22Rv1 (cell line): ENCODE measurements at regions not wholly inside any gene's neighbourhood (a gene's known extent, or its start where the extent isn't known, plus 50 kb on each side); places are given as distances from the start of the nearest gene placed in this dataset.

Experiments
- H3K27ac ChIP-seq: fragments of 450-650 bp; 2 replicates; pipeline ENCODE4 v1.5.1; 2017
- ZFX ChIP-seq: fragments of 450-650 bp; IDR thresholded peaks from 2 replicates; pipeline ENCODE4 v1.6.1; 2017; ENCODE audit warnings: antibody characterized with exemption, borderline replicate concordance
- TF ChIP-seq, protein P1 (sequence below): fragments of 450-650 bp; IDR thresholded peaks from 2 replicates; pipeline ENCODE4 v1.5.1; 2017; ENCODE audit warnings: mild to moderate bottlenecking

DNA sequence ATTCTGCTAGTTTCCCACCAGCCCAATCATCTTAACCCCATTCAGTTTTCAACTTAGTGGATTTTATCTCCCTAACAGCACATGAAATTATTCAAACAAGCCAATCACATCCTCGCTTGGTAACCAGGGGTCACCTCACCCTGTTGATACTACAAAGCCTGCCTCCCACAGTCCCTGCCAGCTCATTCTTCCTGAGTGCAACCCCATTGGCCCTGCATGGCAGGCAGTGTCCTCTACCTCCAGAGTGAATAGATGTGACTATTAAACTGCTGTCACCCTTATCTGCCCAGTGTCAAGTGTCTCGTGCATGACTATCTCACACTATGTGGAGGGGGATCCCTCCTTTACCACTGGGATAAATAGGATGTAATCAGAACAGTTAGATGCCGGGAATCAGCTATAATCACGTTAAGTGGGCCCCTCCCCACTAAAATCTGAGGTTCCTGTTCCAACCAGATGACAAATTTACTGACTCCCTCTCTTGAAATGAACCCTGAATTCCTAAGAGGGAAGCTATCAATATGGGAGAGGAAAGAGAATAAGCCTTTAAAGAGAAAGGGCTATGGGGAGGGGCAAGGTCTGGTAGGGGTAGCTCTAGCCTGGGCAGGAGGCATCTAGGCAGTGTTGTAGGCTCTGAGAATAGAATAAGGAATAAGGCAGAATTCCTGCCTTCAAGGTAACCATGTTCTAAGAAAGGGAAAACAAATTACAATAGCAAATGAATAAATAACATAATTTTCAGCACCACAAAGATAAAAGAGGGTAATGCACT is 155.9 kb downstream of the SLC30A10 start:
- no peak overlapping the region for H3K27ac ChIP-seq
- TF ChIP-seq, protein P1, sequence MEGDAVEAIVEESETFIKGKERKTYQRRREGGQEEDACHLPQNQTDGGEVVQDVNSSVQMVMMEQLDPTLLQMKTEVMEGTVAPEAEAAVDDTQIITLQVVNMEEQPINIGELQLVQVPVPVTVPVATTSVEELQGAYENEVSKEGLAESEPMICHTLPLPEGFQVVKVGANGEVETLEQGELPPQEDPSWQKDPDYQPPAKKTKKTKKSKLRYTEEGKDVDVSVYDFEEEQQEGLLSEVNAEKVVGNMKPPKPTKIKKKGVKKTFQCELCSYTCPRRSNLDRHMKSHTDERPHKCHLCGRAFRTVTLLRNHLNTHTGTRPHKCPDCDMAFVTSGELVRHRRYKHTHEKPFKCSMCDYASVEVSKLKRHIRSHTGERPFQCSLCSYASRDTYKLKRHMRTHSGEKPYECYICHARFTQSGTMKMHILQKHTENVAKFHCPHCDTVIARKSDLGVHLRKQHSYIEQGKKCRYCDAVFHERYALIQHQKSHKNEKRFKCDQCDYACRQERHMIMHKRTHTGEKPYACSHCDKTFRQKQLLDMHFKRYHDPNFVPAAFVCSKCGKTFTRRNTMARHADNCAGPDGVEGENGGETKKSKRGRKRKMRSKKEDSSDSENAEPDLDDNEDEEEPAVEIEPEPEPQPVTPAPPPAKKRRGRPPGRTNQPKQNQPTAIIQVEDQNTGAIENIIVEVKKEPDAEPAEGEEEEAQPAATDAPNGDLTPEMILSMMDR, result no peak

DNA sequence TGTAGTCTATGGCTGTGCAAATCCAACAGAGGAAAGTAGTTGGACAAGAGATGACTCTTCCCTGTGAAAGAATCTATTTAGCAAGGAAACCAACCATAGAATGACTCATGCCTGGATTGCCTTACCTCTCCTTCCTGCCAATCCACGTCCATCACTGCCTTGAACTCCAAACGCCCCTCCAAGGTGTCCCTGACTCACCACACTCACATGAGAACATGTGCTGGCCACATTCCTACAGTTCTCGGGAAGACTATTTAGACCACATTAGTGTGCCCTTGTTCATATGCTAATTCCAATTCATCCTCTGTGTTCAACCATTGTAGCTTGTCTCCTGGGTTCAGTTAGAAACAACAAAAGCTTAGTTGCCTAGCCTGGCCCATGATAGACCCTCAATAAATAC is 157.3 kb downstream of the SLC30A10 start:
- TF ChIP-seq ZFX, result no peak
- TF ChIP-seq, protein P1, result no peak
- no peak overlapping the region for H3K27ac ChIP-seq

- H3K27ac ChIP-seq, result no peak overlapping the region
- TF ChIP-seq ZFX, result no peak
- TF ChIP-seq, protein P1, result no peak
These were observed 150.4 kb upstream of the ZC3H11B start for GRCh38 chr1:219763321-219763720.

DNA sequence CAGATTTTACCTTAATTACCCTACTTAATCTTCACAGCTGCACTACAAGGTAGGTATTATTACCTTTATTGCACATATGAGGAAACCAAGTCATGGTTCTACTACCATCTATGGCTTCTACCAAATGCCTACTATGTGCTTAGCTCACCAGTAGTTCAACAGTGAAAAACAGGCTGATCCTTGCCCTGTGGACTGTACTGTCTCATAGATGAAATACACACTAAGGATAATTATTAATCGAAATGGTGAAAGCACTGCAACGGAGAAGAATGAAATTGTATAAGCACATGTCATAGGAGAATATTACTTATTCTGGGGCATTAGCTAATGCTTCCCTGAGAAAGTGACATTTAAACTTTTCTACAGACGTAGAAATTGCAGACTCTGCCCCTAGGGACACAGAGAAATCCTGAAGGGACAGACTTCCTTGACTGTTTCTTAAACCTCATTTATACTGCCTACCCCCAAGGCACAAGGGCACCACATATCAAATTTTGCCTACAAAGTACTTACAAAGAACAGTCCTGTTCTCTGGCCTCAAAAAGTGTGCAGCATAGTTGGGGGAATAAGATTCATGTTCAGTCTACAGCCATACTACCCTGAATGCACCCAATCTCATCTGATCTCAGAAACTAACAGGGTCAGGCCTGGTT is 148.4 kb upstream of the ZC3H11B start:
- TF ChIP-seq, protein P1, result no peak

DNA sequence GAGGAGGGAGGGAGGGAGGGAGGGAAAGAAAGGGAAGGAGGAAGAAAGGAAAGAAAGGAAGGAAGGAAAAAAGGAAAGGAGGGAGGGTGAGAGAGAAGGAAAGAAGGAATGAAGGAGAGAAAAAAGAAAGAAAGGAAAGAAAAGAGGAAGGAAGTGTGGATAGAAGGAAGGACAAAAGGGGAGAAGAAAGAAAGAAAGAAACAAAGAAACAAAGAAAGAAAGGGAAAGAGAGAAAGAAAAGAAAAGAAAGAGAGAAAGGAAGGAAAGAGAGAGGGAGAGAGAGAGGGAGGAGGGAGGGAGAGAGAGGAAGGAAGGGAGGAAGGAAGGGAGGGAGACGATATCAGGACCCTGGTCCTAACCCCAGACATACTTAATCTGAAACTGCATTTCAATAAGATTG is 146.2 kb upstream of the ZC3H11B start:
- TF ChIP-seq ZFX, result no peak
- TF ChIP-seq, protein P1, result no peak

More for the DNA sequence above, 148.4 kb upstream of the ZC3H11B start:
- no peak overlapping the region for H3K27ac ChIP-seq

GRCh38 chr1:219757890-219758289 is 145.0 kb upstream of the ZC3H11B start:
- no peak for TF ChIP-seq ZFX
- TF ChIP-seq, protein P1, result no peak
- H3K27ac ChIP-seq, result no peak overlapping the region

More for the DNA sequence above, 146.2 kb upstream of the ZC3H11B start:
- no peak overlapping the region for H3K27ac ChIP-seq

- H3K27ac ChIP-seq, result no peak overlapping the region
- TF ChIP-seq ZFX, result no peak
- TF ChIP-seq, protein P1, result no peak
These were observed 142.3 kb upstream of the ZC3H11B start for GRCh38 chr1:219755234-219755633.
